B cell (primary cell): ENCODE measurements at regions not wholly inside any gene's neighbourhood (a gene's known extent, or its start where the extent isn't known, plus 50 kb on each side); places are given as distances from the start of the nearest gene placed in this dataset.

Experiments used
- ATAC-seq: fragments of 200-7000 bp; cut with Tn5 transposase; one replicate; pipeline ENCODE4 v1.10.0; 2021; ENCODE audit warnings: low read depth, mild to moderate bottlenecking, moderate number of reproducible peaks, moderate library complexity
- CTCF ChIA-PET: fragments of 350-600 bp; sonication (Branson Sonifier 250); formaldehyde crosslinking; loops from one replicate; lab custom pipeline; 2021; ENCODE audit warnings: antibody characterized with exemption, inconsistent platforms; lab: Charles Lee
- POLR2A ChIA-PET: fragments of 350-600 bp; sonication (Branson Sonifier 250); formaldehyde crosslinking; loops from one replicate; lab custom pipeline; 2021; ENCODE audit warnings: antibody characterized with exemption; lab: Charles Lee
- DNase-seq: peaks from one replicate; pipeline ENCODE4 v3.0.0; 2013
- H2AFZ ChIP-seq: 2 replicates; pipeline ENCODE4 v1.6.1; 2012; ENCODE audit warnings: mild to moderate bottlenecking, low read depth, low read length; ENCODE audit not compliant: insufficient read depth, poor library complexity, severe bottlenecking
- H3K27ac ChIP-seq, 2 donors: 1 replicate in 1 of 2; 2 replicates in 1 of 2; pipeline ENCODE4 v1.5.1; 2012 to 2013; ENCODE audit warnings: low read length in 2 of 2, mild to moderate bottlenecking in 2 of 2, moderate library complexity in 1 of 2
- H3K27me3 ChIP-seq, 4 experiments: fragments of 200-600 bp in 1 of 4; sonication (generic) in 1 of 4; replicated peaks in 1 of 4; 1 replicate in 2 of 4; 2 replicates in 2 of 4; pipeline versions ENCODE4 v1.6.1 to v1.7.0; 2013 to 2016; ENCODE audit warnings: low read length in 3 of 4, mild to moderate bottlenecking in 2 of 4, mixed read lengths in 1 of 4, moderate library complexity in 1 of 4; ENCODE audit not compliant: insufficient read depth in 4 of 4, control insufficient read depth in 3 of 4; ENCODE audit errors: control extremely low read depth in 1 of 4
- H3K36me3 ChIP-seq, 2 experiments: replicated peaks in 1 of 2; 1 replicate in 1 of 2; 2 replicates in 1 of 2; pipeline versions ENCODE4 v1.6.1 to v1.7.1; 2013; ENCODE audit warnings: low read length in 1 of 2; ENCODE audit not compliant: insufficient read depth in 2 of 2, control insufficient read depth in 1 of 2; ENCODE audit errors: control extremely low read depth in 1 of 2, extremely low read depth in 1 of 2
- H3K4me1 ChIP-seq, 2 donors: fragments of 200-600 bp in 1 of 2; sonication (generic) in 1 of 2; 1 replicate in 1 of 2; 2 replicates in 1 of 2; pipeline versions ENCODE4 v1.5.1 to v1.6.1; 2013 to 2017; ENCODE audit warnings: low read length in 2 of 2; ENCODE audit not compliant: control insufficient read depth in 2 of 2, insufficient read depth in 2 of 2
- H3K4me2 ChIP-seq: replicated peaks from 2 replicates; pipeline ENCODE3; 2012; ENCODE audit warnings: mild to moderate bottlenecking, low read depth, low read length; ENCODE audit not compliant: poor library complexity, severe bottlenecking
- H3K4me3 ChIP-seq, 5 experiments: fragments of 200-600 bp in 1 of 5; sonication (generic) in 1 of 5; 1 replicate in 3 of 5; 2 replicates in 2 of 5; pipeline versions ENCODE4 v1.5.1 to v1.7.0; 2011 to 2016; ENCODE audit warnings: low read length in 4 of 5, mild to moderate bottlenecking in 4 of 5, low read depth in 2 of 5, control low read depth in 1 of 5, moderate library complexity in 1 of 5; ENCODE audit not compliant: insufficient read depth in 1 of 5; ENCODE audit errors: control extremely low read depth in 1 of 5, extremely low read depth in 1 of 5
- H3K79me2 ChIP-seq: fragments of 200-600 bp; sonication (generic); one replicate; pipeline ENCODE4 v1.6.0; 2016; ENCODE audit warnings: low read length; ENCODE audit not compliant: control insufficient read depth, insufficient read depth
- H3K9ac ChIP-seq: fragments of 200-600 bp; sonication (generic); 2 replicates; pipeline ENCODE4 v1.6.1; 2017; ENCODE audit warnings: mild to moderate bottlenecking, low read length, moderate library complexity
- H3K9me3 ChIP-seq, 3 donors: one replicate each; pipeline versions ENCODE4 v1.6.1 to v1.7.1; 2013; ENCODE audit warnings: low read length in 2 of 3; ENCODE audit not compliant: control insufficient read depth in 2 of 3, insufficient read depth in 1 of 3; ENCODE audit errors: control extremely low read depth in 1 of 3
- H4K20me1 ChIP-seq: 2 replicates; pipeline ENCODE4 v1.6.0; 2012; ENCODE audit warnings: mild to moderate bottlenecking, low read length; ENCODE audit not compliant: insufficient read depth, control insufficient read depth, poor library complexity, severe bottlenecking
- H3K27ac Mint-ChIP-seq: one replicate; pipeline ENCODE4 v1.8.0; 2021; ENCODE audit warnings: mixed read lengths
- H3K27me3 Mint-ChIP-seq: one replicate; pipeline ENCODE4 v1.8.0; 2021; ENCODE audit warnings: mixed read lengths
- H3K4me1 Mint-ChIP-seq: one replicate; pipeline ENCODE4 v1.8.0; 2021; ENCODE audit warnings: mixed read lengths
- H3K4me3 Mint-ChIP-seq: one replicate; pipeline ENCODE4 v1.8.0; 2021; ENCODE audit warnings: mixed read lengths
- H3K9me3 Mint-ChIP-seq: one replicate; pipeline ENCODE4 v1.8.0; 2022; ENCODE audit warnings: mixed read lengths; ENCODE audit not compliant: insufficient read depth
- EZH2 ChIP-seq: IDR thresholded peaks from 2 replicates; pipeline ENCODE4 v1.6.1; 2012; ENCODE audit warnings: borderline replicate concordance, low read depth, mild to moderate bottlenecking, moderate library complexity, low read length; ENCODE audit not compliant: insufficient read depth, poor library complexity, severe bottlenecking
- WGBS: methylation state at CpG from one replicate; pipeline ENCODE4 v1.1.5; 2013; ENCODE audit warnings: missing lambda C conversion rate; ENCODE audit not compliant: insufficient coverage; 5-methylcytosine and 5-hydroxymethylcytosine counted together
- intact Hi-C: fragments of 100-400 bp; cut with micrococcal nuclease; formaldehyde crosslinking; loops from one replicate; pipeline ENCODE4 v1.10.0; 2022
- TF ChIP-seq, protein P1 (sequence below): fragments of 200-600 bp; IDR thresholded peaks from one replicate; pipeline ENCODE4 v1.8.0; 2022; ENCODE audit warnings: antibody characterized with exemption, mild to moderate bottlenecking

DNA sequence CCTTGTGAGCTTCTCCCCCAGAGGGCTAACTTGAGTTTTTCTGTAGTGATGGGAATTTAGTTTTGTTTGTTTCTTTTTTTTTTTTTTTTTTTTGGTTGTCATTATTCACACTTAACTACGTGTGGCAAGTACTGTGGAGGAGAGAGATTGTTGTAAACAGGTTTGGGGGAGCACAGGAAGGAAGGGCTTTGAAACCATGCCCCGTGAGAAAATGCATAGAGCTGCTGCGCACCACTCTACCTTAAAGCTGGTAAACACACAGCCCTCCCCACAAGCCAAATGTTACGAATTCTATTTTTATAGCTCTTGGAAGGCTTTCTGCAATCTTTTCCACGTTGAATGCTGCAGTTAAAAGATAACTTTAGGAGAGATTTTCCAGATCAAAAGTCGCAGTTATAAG lies 76.2 kb downstream of the ZNF22 start:
- WGBS, result no CpG with 5 or more reads among the region's 6 CpGs
- no peak overlapping the region for H3K4me2 ChIP-seq
- Mint-ChIP-seq H3K4me1 (no peaks in the 10 kb centered on the region), H3K27ac (no peak overlapping the region), H3K9me3 (no peaks in the 10 kb centered on the region), H3K27me3 (peaks cover 27% of the 10 kb centered on the region), H3K4me3 (no peak overlapping the region)
- DNase-seq (no peak), ATAC-seq (no peak)
- no peak overlapping the region for H2AFZ ChIP-seq
- POLR2A ChIA-PET, result no interaction called here
- TF ChIP-seq EZH2, result no peak
- TF ChIP-seq, protein P1, sequence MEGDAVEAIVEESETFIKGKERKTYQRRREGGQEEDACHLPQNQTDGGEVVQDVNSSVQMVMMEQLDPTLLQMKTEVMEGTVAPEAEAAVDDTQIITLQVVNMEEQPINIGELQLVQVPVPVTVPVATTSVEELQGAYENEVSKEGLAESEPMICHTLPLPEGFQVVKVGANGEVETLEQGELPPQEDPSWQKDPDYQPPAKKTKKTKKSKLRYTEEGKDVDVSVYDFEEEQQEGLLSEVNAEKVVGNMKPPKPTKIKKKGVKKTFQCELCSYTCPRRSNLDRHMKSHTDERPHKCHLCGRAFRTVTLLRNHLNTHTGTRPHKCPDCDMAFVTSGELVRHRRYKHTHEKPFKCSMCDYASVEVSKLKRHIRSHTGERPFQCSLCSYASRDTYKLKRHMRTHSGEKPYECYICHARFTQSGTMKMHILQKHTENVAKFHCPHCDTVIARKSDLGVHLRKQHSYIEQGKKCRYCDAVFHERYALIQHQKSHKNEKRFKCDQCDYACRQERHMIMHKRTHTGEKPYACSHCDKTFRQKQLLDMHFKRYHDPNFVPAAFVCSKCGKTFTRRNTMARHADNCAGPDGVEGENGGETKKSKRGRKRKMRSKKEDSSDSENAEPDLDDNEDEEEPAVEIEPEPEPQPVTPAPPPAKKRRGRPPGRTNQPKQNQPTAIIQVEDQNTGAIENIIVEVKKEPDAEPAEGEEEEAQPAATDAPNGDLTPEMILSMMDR, result no peak
- H3K36me3 ChIP-seq, result no peaks in the 10 kb centered on the region
- intact Hi-C loops, result no loop called here
- H3K79me2 ChIP-seq, result no peaks in the 10 kb centered on the region
- no peak overlapping the region for H3K27ac ChIP-seq
- no peaks in the 10 kb centered on the region for H4K20me1 ChIP-seq
- no peaks in the 10 kb centered on the region for H3K4me1 ChIP-seq
- H3K9me3 ChIP-seq, result peaks cover 0 to 5% (median 0%) of the 10 kb centered on the region in 3 donors
- H3K27me3 ChIP-seq, result peaks cover 0 to 6% (median 0%) of the 10 kb centered on the region in 4 experiments
- no peak overlapping the region for H3K4me3 ChIP-seq
- H3K9ac ChIP-seq, result no peak overlapping the region
- CTCF ChIA-PET, result no interaction called here

DNA sequence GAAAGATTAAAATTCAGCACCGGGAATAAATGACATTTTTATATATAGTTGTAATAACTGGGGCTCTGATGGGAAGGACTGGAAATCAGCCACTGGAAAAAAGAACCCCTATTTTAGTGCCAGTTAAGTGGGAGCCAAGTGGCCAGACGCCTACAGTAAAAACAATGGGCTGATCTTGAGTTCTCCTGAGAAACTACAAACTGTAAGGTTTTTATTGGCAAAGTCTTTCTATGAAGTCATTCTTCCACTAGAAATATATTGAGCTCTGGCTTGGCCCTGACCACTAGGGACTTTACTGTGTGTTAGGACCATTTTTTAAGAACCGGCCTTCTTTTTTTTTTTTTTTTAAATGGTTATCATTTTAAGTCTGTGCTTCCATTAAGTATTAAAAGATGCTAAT lies 79.6 kb downstream of the ZNF22 start:
- Histone ChIP-seq H2AFZ (no peak overlapping the region), H3K9me3 (peaks cover 0 to 1% (median 0%) of the 10 kb centered on the region in 3 donors), H3K36me3 (no peaks in the 10 kb centered on the region), H3K27me3 (peaks cover 0 to 6% (median 0%) of the 10 kb centered on the region in 4 experiments), H3K27ac (no peak overlapping the region), H3K4me3 (no peak overlapping the region), H3K4me2 (no peak overlapping the region), H4K20me1 (no peaks in the 10 kb centered on the region), H3K9ac (no peak overlapping the region), H3K4me1 (no peaks in the 10 kb centered on the region), H3K79me2 (no peaks in the 10 kb centered on the region)
- Mint-ChIP-seq H3K9me3 (no peaks in the 10 kb centered on the region), H3K27ac (no peak overlapping the region), H3K4me3 (no peak overlapping the region), H3K4me1 (no peaks in the 10 kb centered on the region), H3K27me3 (peaks cover 32% of the 10 kb centered on the region)
- DNase-seq, result no peak
- POLR2A ChIA-PET, result no interaction called here
- CTCF ChIA-PET, result no interaction called here
- intact Hi-C loops, result no loop called here
- TF ChIP-seq, protein P1, result no peak
- no peak for TF ChIP-seq EZH2
- no CpG with 5 or more reads among the region's 3 CpGs for WGBS
- no peak for ATAC-seq
